ENCODE measurements at regions not wholly inside any gene's neighbourhood (a gene's known extent, or its start where the extent isn't known, plus 50 kb on each side); places are given as distances from the start of the nearest gene placed in this dataset.
"Not testable (repeated sequence)": the region's sequence is repeated elsewhere in the genome, so short reads cannot be mapped to it uniquely, and the experiment has no call there.

GRCh38 chr14:105723271-105723670, 196.9 kb downstream of the TMEM121 start:
- TF ChIP-seq CTCF, POLR2AphosphoS5, POLR2A (IDR thresholded peaks at IDR 0.05): not testable (repeated sequence)

Measured in stomach (tissue), 4 donors.